ENCODE measurements at regions not wholly inside any gene's neighbourhood (a gene's known extent, or its start where the extent isn't known, plus 50 kb on each side); places are given as distances from the start of the nearest gene placed in this dataset.
"Not testable (repeated sequence)": the region's sequence is repeated elsewhere in the genome, so short reads cannot be mapped to it uniquely, and the experiment has no call there.

DNA sequence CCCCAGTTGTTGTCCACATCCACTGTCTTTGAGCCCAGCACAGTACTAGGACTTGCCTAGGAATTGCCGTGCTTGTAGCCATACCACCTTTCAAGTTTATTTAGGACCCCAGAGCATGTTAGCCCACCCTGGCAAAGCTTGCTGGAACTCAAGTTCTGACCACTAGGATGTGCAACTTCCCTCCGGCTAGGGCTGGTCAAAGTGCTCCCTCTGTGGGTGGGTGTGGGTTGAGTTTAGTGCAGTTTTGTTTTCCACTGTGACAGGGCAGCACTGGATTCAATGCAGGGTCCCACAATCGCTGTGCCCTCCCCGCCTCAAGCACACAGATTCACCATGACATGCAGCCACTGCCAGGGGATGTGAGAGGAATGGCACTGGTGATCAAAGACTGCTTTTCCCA, 96.0 kb downstream of the RASGEF1B start:
- DNase-seq = no peak

- no peak for DNase-seq
Measured at GRCh38 chr4:81369886-81370285, 101.8 kb downstream of the RASGEF1B start.

- no peak for DNase-seq
Measured at GRCh38 chr4:81366779-81367178, 104.9 kb downstream of the RASGEF1B start.

DNA sequence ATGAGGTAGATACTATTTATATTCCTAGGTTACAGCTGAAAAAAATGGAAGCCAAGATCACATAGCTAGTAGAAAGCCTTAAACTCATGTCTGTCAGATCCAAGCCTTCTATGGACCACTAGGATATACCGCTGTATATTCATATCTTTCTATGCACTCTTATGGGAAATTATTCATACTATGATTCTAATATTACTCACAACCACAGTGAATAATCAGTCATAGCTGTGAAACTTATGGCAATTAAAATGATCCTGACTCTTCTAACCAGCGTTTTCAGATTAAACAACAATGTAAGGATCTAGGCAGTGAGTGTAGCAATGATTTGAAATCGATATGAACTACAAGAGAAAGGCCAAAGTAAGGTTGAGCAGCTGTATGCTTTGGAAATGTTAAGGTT, 111.0 kb downstream of the RASGEF1B start:
- no peak for DNase-seq

DNA sequence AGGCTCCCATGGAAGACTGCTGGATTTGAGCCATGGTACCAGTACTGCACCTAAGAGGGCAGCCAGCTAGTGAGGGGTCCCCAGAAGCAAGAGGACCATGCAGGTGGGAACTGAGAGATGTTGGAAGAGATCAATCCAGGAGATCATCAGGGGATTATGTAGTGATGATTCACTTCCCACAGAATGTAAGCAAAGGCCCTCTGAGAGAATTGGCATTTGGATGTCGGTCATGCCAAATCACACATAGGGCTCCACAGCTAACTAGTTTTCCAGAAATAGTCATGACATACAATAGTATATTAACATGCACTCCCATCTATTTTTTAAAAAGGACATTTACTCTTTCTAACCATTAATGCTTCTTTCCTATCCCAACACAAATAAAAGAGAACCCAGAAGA, 112.5 kb downstream of the RASGEF1B start:
- DNase-seq = no peak

GRCh38 chr4:81358154-81358553, 113.6 kb downstream of the RASGEF1B start:
- no peak for DNase-seq

- no peak for DNase-seq
Measured at GRCh38 chr4:81356621-81357020, 115.1 kb downstream of the RASGEF1B start.

GRCh38 chr4:81355136-81355535, 116.6 kb downstream of the RASGEF1B start:
- peak; percentile 52 to 79 for DNase-seq

GRCh38 chr4:81353861-81354260, 117.8 kb downstream of the RASGEF1B start:
- DNase-seq = peak; percentile 43 to 75

DNA sequence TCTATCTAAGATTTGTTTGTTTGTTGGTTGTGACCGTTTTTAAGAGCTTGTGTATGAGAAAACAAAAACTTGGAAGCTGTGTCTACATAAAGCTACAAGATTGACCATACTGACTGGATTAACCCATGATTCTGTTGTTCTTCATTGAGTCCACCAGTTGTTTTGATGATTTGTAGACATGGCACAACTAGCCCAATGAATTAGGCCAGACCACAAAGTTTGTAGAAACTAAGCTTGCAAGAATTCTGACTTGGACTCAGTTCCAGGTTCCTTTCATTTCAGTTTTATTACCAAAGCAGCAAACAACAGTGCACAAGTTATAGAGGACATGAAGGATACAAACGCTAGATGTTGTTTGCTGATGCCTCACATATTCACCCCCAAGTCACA, 119.3 kb downstream of the RASGEF1B start:
- no peak for DNase-seq

- DNase-seq = peak; percentile 60 to 62
Measured at GRCh38 chr4:81351654-81352445, 119.9 kb downstream of the RASGEF1B start.

- DNase-seq = peak in 1 of 2 experiments; percentile 16
Measured at GRCh38 chr4:81350040-81350439, 121.7 kb downstream of the RASGEF1B start.

DNA sequence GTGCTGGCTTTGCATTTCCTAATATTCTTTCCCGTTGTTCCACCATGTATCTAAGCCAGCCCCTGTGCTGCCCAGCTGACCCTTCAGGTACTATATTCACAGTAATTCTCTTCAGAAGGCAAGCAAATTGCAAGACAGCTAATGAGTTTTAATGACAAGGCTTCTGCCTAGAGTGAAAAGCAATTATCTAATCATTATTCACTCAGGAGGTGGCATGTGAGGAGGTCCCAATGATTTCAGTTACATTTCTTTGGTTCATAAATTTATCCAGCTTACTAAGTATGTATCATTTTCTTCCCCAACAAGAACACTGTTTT, 123.0 kb downstream of the RASGEF1B start:
- DNase-seq = no peak

DNA sequence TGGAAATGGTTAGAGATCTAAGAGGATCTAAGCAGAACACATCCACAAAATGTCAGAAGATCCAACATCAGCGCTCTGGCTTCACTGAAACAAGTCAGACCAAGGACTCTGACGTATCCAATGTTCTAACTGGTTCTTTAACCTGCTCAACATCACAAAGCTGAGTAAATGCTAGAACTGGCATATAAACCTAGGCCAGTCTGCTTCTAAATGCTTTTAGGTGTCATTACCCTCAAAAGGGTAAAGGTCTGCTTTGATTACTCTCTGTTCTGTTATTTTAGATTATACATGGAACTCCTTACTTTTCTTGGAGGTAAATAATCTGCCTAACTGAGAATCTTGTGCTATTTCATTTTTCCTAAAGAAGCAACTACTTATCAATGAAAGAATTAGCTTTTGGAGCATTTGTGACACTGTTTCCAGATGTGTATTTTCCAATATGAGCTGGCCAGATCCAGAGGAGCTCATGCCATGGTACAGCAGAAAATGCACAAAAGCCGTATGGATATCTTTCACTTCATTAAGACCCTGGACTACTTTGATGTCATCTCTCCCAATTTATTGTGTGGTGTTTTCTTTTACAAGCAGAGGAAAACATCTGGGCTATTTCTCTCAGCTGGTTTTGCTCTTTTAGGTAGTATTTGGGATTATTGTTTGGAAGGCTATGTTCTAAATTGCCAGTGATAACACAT, 123.5 kb downstream of the RASGEF1B start:
- DNase-seq = no peak

- peak; percentile 27 to 76 for DNase-seq
Measured at GRCh38 chr4:81346719-81347118, 125.0 kb downstream of the RASGEF1B start.

GRCh38 chr4:81343536-81343935, 128.2 kb downstream of the RASGEF1B start:
- no peak for DNase-seq

GRCh38 chr4:81343046-81343445, 128.0 kb upstream of the PRKG2 start:
- no peak for DNase-seq

- DNase-seq = no peak
Measured at GRCh38 chr4:81337211-81337610, 122.2 kb upstream of the PRKG2 start.

DNA sequence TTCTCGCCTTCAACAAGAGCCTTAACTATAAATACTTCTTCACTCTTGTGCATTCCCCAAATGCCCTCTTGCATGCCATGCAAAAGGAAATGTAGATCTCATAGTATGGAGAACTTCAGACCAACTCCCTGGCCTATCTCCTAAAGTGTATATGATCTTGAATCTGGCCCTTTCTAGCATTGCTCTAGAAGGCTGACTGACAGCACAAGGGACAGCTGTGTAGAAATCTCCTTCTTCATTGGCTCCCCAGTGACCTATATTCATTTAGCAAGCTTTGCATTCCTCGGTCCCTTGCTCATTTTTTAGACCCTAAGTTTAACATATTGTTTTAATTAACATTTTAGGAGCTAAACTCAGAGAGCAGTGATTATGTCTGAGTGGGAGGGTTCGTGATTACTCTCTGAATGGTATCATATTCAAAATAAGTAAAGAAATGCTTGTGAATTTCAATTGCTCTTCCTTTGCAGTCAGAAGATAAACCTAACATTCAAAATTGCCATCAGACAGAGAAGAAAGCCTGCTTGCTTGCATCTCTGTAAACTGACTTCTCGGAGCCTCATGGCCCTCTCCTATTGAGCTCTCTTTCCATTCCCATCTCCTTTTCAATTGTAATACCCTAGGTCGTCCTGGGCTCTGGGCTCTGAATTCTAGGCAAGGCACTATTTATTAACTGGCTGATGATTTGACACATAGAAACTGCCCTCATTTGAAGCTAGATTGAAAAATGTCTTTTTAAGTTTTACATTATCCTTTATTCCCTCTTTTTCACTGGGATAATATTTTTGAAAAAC, 120.3 kb upstream of the PRKG2 start:
- DNase-seq = no peak

GRCh38 chr4:81330018-81330417, 115.0 kb upstream of the PRKG2 start:
- DNase-seq = no peak

GRCh38 chr4:81326581-81326980, 111.6 kb upstream of the PRKG2 start:
- DNase-seq = no peak

DNA sequence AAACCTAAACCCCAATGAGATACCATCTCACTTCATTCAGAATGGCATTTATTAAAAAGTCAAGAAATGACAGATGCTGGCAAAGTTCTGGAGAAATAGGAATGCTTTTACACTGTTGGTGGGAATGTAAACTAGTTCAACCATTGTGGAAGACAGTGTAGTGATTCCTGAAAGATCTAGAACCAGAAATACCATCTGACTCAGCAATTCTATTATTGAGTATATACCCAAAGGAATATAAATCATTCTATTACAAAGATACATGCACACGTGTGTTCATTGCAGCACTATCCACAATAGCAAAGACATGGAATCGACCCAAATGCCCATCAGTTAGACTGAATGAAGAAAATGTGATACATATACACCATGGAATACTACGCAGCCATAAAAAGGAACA, 109.6 kb upstream of the PRKG2 start:
- DNase-seq = not testable (repeated sequence)

GRCh38 chr4:81319657-81320056, 104.6 kb upstream of the PRKG2 start:
- no peak for DNase-seq

Data from NCI-H524 (cell line).